KMS-11 (cell line): ENCODE measurements at regions not wholly inside any gene's neighbourhood (a gene's known extent, or its start where the extent isn't known, plus 50 kb on each side); places are given as distances from the start of the nearest gene placed in this dataset.

ENCODE experiments used
- H2AFZ ChIP-seq: fragments of 200-600 bp; sonication (generic); 2 replicates; pipeline ENCODE4 v1.6.1; 2016; ENCODE audit warnings: antibody characterized with exemption, mixed run types, low read depth
- H3K27ac ChIP-seq: fragments of 200-600 bp; sonication (generic); 2 replicates; pipeline ENCODE4 v1.6.1; 2016; ENCODE audit warnings: mild to moderate bottlenecking, mixed run types
- H3K27me3 ChIP-seq: fragments of 200-600 bp; sonication (generic); 2 replicates; pipeline ENCODE4 v1.6.1; 2017; ENCODE audit warnings: mild to moderate bottlenecking, low read depth, mixed run types, moderate library complexity; ENCODE audit not compliant: insufficient read depth
- H3K36me3 ChIP-seq: fragments of 200-600 bp; sonication (generic); 2 replicates; pipeline ENCODE4 v1.6.1; 2017; ENCODE audit warnings: mild to moderate bottlenecking, mixed run types; ENCODE audit not compliant: insufficient read depth
- H3K4me1 ChIP-seq: fragments of 200-600 bp; sonication (generic); 2 replicates; pipeline ENCODE4 v1.6.1; 2016; ENCODE audit warnings: mild to moderate bottlenecking, low read depth, mixed run types; ENCODE audit not compliant: poor library complexity, severe bottlenecking
- H3K4me2 ChIP-seq: fragments of 200-600 bp; sonication (generic); 2 replicates; pipeline ENCODE4 v1.7.0; 2016; ENCODE audit warnings: mild to moderate bottlenecking, mixed run types
- H3K4me3 ChIP-seq: fragments of 200-600 bp; sonication (generic); IDR thresholded peaks from 2 replicates; pipeline ENCODE4 v1.6.1; 2017; ENCODE audit warnings: low read depth, low read length, mixed read lengths; ENCODE audit not compliant: insufficient read depth
- H3K79me2 ChIP-seq: fragments of 200-600 bp; sonication (generic); 2 replicates; pipeline ENCODE4 v1.6.1; 2016; ENCODE audit warnings: low read depth, mixed run types; ENCODE audit not compliant: insufficient read depth
- H3K9ac ChIP-seq: fragments of 200-600 bp; sonication (generic); 2 replicates; pipeline ENCODE4 v1.6.1; 2016; ENCODE audit warnings: mild to moderate bottlenecking, mixed run types
- H4K20me1 ChIP-seq: fragments of 200-600 bp; sonication (generic); 2 replicates; pipeline ENCODE4 v1.6.1; 2016; ENCODE audit warnings: mild to moderate bottlenecking, mixed run types; ENCODE audit not compliant: insufficient read depth
- TF ChIP-seq, protein P1 (sequence below): fragments of 200-600 bp; sonication (generic); conservative IDR thresholded peaks from 2 replicates; pipeline ENCODE4 v1.6.1; 2017; ENCODE audit warnings: low read depth, mild to moderate bottlenecking, antibody characterized with exemption, low read length, moderate library complexity, mixed read lengths

DNA sequence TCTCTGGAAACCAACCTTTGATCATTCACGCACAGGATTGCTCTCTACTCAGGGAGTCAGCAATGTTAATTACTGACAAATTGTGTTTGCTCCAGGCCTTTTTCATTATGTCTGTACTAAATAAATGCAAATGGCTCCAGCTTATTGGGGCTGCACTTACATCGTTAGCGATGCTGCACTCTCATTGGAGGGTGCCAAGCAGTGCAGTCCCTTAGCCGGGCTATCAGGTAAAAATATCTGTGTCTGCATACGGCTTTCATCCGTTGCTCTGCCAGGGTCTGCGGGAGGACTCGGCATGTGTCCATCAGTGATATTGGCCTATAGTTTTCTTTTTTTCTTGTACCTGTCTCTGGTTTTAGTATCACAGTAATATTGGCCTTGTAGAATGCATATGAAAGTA is 471.5 kb upstream of the CADM2 start:
- Histone ChIP-seq H3K4me1 (no peaks in the 10 kb centered on the region), H3K9ac (no peak overlapping the region), H4K20me1 (no peaks in the 10 kb centered on the region), H3K27me3 (no peaks in the 10 kb centered on the region), H3K4me2 (no peak overlapping the region), H2AFZ (no peak overlapping the region), H3K36me3 (no peaks in the 10 kb centered on the region), H3K79me2 (no peaks in the 10 kb centered on the region), H3K4me3 (no peak overlapping the region), H3K27ac (no peak overlapping the region)
- TF ChIP-seq, protein P1, sequence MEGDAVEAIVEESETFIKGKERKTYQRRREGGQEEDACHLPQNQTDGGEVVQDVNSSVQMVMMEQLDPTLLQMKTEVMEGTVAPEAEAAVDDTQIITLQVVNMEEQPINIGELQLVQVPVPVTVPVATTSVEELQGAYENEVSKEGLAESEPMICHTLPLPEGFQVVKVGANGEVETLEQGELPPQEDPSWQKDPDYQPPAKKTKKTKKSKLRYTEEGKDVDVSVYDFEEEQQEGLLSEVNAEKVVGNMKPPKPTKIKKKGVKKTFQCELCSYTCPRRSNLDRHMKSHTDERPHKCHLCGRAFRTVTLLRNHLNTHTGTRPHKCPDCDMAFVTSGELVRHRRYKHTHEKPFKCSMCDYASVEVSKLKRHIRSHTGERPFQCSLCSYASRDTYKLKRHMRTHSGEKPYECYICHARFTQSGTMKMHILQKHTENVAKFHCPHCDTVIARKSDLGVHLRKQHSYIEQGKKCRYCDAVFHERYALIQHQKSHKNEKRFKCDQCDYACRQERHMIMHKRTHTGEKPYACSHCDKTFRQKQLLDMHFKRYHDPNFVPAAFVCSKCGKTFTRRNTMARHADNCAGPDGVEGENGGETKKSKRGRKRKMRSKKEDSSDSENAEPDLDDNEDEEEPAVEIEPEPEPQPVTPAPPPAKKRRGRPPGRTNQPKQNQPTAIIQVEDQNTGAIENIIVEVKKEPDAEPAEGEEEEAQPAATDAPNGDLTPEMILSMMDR, result no peak

GRCh38 chr3:84504761-84505160 is 454.0 kb upstream of the CADM2 start:
- no peaks in the 10 kb centered on the region for H3K27me3 ChIP-seq
- H3K4me3 ChIP-seq, result no peak overlapping the region
- TF ChIP-seq, protein P1, result no peak
- H3K9ac ChIP-seq, result no peak overlapping the region
- no peaks in the 10 kb centered on the region for H4K20me1 ChIP-seq
- no peak overlapping the region for H3K27ac ChIP-seq
- H2AFZ ChIP-seq, result no peak overlapping the region
- H3K79me2 ChIP-seq, result no peaks in the 10 kb centered on the region
- no peaks in the 10 kb centered on the region for H3K36me3 ChIP-seq
- H3K4me2 ChIP-seq, result no peak overlapping the region
- no peaks in the 10 kb centered on the region for H3K4me1 ChIP-seq

GRCh38 chr3:84510007-84510406 is 448.8 kb upstream of the CADM2 start:
- Histone ChIP-seq H3K79me2 (no peaks in the 10 kb centered on the region), H3K4me3 (no peak overlapping the region), H3K27me3 (no peaks in the 10 kb centered on the region), H3K4me1 (no peaks in the 10 kb centered on the region), H2AFZ (no peak overlapping the region), H3K36me3 (no peaks in the 10 kb centered on the region), H4K20me1 (no peaks in the 10 kb centered on the region), H3K4me2 (no peak overlapping the region), H3K9ac (no peak overlapping the region), H3K27ac (no peak overlapping the region)
- TF ChIP-seq, protein P1, result no peak

DNA sequence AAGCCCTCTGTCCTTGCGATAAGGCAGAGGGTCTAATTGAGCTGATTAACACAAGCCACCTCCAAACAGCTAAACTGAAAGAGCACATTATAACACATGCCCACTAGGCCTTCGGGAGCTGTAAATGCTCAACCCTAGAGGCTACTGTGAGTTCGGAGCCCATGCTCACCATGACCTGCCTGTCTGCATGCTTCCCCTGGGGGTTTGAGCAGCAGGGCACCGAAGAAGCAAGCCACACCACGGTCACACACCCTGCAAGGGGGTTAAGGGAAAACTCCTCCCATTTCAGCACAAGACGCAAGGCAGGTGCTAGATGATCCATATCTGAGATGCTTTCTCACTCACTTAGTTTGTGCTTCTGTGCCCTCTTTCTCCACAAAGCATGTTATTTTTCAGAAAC is 435.9 kb upstream of the CADM2 start:
- TF ChIP-seq, protein P1, result no peak
- no peak overlapping the region for H3K4me3 ChIP-seq
- no peak overlapping the region for H2AFZ ChIP-seq
- H3K27ac ChIP-seq, result no peak overlapping the region
- no peaks in the 10 kb centered on the region for H3K27me3 ChIP-seq
- no peaks in the 10 kb centered on the region for H3K36me3 ChIP-seq
- H4K20me1 ChIP-seq, result no peaks in the 10 kb centered on the region
- no peaks in the 10 kb centered on the region for H3K79me2 ChIP-seq
- no peak overlapping the region for H3K4me2 ChIP-seq
- no peak overlapping the region for H3K9ac ChIP-seq
- no peaks in the 10 kb centered on the region for H3K4me1 ChIP-seq

DNA sequence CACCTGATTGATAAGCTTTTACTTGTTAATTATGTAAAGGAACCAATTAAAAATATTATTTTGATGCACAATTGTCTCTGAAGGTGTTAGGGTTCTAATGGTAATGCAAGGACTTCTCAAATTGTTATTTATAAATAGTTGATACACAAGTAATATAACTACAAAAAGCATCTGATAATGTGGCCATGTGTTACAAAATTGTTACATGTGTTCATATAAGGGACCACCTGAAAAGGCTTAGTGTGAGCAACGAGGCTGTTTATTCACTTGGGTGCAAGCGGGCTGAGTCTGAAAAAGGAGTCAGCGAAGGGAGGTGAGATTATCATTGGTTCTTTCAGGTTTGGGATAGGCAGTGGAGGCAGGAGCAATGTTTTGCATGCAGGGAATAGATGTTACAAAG is 421.9 kb upstream of the CADM2 start:
- TF ChIP-seq, protein P1, result no peak

More for the DNA sequence above, 421.9 kb upstream of the CADM2 start:
- Histone ChIP-seq H3K4me2 (no peak overlapping the region), H3K4me3 (no peak overlapping the region), H3K79me2 (no peaks in the 10 kb centered on the region), H3K27me3 (no peaks in the 10 kb centered on the region), H3K9ac (no peak overlapping the region), H3K4me1 (no peaks in the 10 kb centered on the region), H3K27ac (no peak overlapping the region), H2AFZ (no peak overlapping the region), H4K20me1 (no peaks in the 10 kb centered on the region), H3K36me3 (no peaks in the 10 kb centered on the region)
